PC-9 (cell line): ENCODE measurements at regions not wholly inside any gene's neighbourhood (a gene's known extent, or its start where the extent isn't known, plus 50 kb on each side); places are given as distances from the start of the nearest gene placed in this dataset.
A peak's percentile ranks its signal among the peaks of the same experiment; 100 is the strongest.

Source experiments
- BruUV-seq: library from RNA; stranded (reverse); fragments of 400-500 nt; replicated peaks from 2 replicates; lab custom pipeline; 2021; lab: Mats Ljungman, UMichigan
- CTCF ChIA-PET: fragments of 300-600 bp; sonication (Branson Sonifier 250); formaldehyde crosslinking; loops from one replicate; lab custom pipeline; 2022; ENCODE audit warnings: antibody characterized with exemption; lab: Charles Lee
- POLR2A ChIA-PET: fragments of 300-600 bp; sonication (Branson Sonifier 250); formaldehyde crosslinking; loops from one replicate; lab custom pipeline; 2022; ENCODE audit warnings: antibody characterized with exemption; ENCODE audit not compliant: unreplicated experiment; lab: Charles Lee
- DNase-seq, 2 experiments: peaks; one replicate each; pipeline versions ENCODE4 v3.0.0 to v3.0.0-alpha.2; 2015 to 2022; ENCODE audit warnings: mixed read lengths in 1 of 2
- H2AFZ ChIP-seq: fragments of 200-600 bp; sonication (generic); 2 replicates; pipeline ENCODE4 v1.8.1; 2017; ENCODE audit warnings: antibody characterized with exemption
- H3F3A ChIP-seq: fragments of 200-600 bp; sonication (generic); 2 replicates; pipeline ENCODE4 v1.8.1; 2017; ENCODE audit warnings: antibody characterized with exemption, mild to moderate bottlenecking, low read depth; ENCODE audit not compliant: insufficient read depth
- H3K27ac ChIP-seq: fragments of 200-600 bp; sonication (generic); 2 replicates; pipeline ENCODE4 v1.6.1; 2016; ENCODE audit warnings: mixed run types
- H3K27me3 ChIP-seq: fragments of 200-600 bp; sonication (generic); 2 replicates; pipeline ENCODE4 v1.6.1; 2016; ENCODE audit warnings: low read depth, mixed run types; ENCODE audit not compliant: insufficient read depth
- H3K36me3 ChIP-seq: fragments of 200-600 bp; sonication (generic); 2 replicates; pipeline ENCODE4 v1.6.1; 2016; ENCODE audit warnings: low read depth, mixed run types
- H3K4me1 ChIP-seq: fragments of 200-600 bp; sonication (generic); replicated peaks from 2 replicates; pipeline ENCODE4 v1.6.1; 2016; ENCODE audit warnings: mixed run types; ENCODE audit not compliant: insufficient read depth
- H3K4me2 ChIP-seq: fragments of 200-600 bp; sonication (generic); 2 replicates; pipeline ENCODE4 v1.6.1; 2017; ENCODE audit warnings: mixed run types
- H3K4me3 ChIP-seq: fragments of 200-600 bp; sonication (generic); 2 replicates; pipeline ENCODE4 v1.6.1; 2016; ENCODE audit warnings: mixed run types
- H3K79me2 ChIP-seq: fragments of 200-600 bp; sonication (generic); 2 replicates; pipeline ENCODE4 v1.6.1; 2017; ENCODE audit warnings: low read depth, mixed run types
- H3K9me2 ChIP-seq: fragments of 200-600 bp; sonication (generic); 2 replicates; pipeline ENCODE4 v1.8.1; 2017; ENCODE audit warnings: mild to moderate bottlenecking; ENCODE audit not compliant: insufficient read depth
- H3K9me3 ChIP-seq: fragments of 200-600 bp; sonication (generic); 2 replicates; pipeline ENCODE4 v1.8.1; 2016; ENCODE audit warnings: low read depth; ENCODE audit not compliant: insufficient read depth
- H4K20me1 ChIP-seq: fragments of 200-600 bp; sonication (generic); 2 replicates; pipeline ENCODE4 v1.8.1; 2017; ENCODE audit not compliant: insufficient read depth
- CTCF ChIP-seq: fragments of 200-600 bp; sonication (generic); conservative IDR thresholded peaks from 2 replicates; pipeline ENCODE4 v1.6.1; 2017; ENCODE audit warnings: mixed run types, antibody characterized with exemption, mild to moderate bottlenecking, moderate library complexity
- EZH2 ChIP-seq: fragments of 200-600 bp; sonication (generic); IDR thresholded peaks from 2 replicates; pipeline ENCODE4 v1.8.0; 2017; ENCODE audit warnings: antibody characterized with exemption, low read depth
- intact Hi-C: fragments of 100-400 bp; cut with micrococcal nuclease; formaldehyde crosslinking; loops from one replicate; pipeline ENCODE4 v1.10.0; 2022; ENCODE audit not compliant: unreplicated experiment

- peak in 1 of 2 experiments; percentile 64 for DNase-seq
- no peaks in the 10 kb centered on the region for H3K4me1 ChIP-seq
- H3K27ac ChIP-seq: no peak overlapping the region
- H3K36me3 ChIP-seq: no peaks in the 10 kb centered on the region
- TF ChIP-seq CTCF (peak; percentile 88), EZH2 (no peak)
- H3K79me2 ChIP-seq: no peaks in the 10 kb centered on the region
- H3K9me3 ChIP-seq: no peaks in the 10 kb centered on the region
- CTCF ChIA-PET: interaction anchor here (0.6 to 1.2 kb wide), 4 partner anchors 9 to 1542 kb away, joined by 3 to 11 read pairs (median 4); no protein-coding TSS in a partner anchor
- no peaks in the 10 kb centered on the region for H3F3A ChIP-seq
- H3K9me2 ChIP-seq: no peaks in the 10 kb centered on the region
- H3K27me3 ChIP-seq: peaks cover 82% of the 10 kb centered on the region
- no peak overlapping the region for H3K4me3 ChIP-seq
- POLR2A ChIA-PET: no interaction called here
- peak overlapping the region; percentile 21 for H3K4me2 ChIP-seq
- intact Hi-C loops: loop anchor here (5.0 to 10.0 kb wide), 2 partner anchors 815 to 1193 kb away; no protein-coding TSS in a partner anchor
- BruUV-seq: no TSS peak
- H2AFZ ChIP-seq: peak overlapping the region; percentile 30; the same call in 1 of the 2 replicates
- H4K20me1 ChIP-seq: 0 out of 2 replicates have a peak, but pooled peaks cover 3% of the 10 kb centered on the region
These were observed 53.9 kb downstream of the OTOR start for GRCh38 chr20:16801919-16802651.

GRCh38 chr20:16802652-16802935, 54.4 kb downstream of the OTOR start:
- H3K27me3 ChIP-seq: peaks cover 82% of the 10 kb centered on the region
- no peaks in the 10 kb centered on the region for H3K79me2 ChIP-seq
- BruUV-seq: no TSS peak
- H3K9me2 ChIP-seq: no peaks in the 10 kb centered on the region
- TF ChIP-seq CTCF: no peak
- TF ChIP-seq EZH2: no peak
- H3K4me2 ChIP-seq: no peak overlapping the region
- intact Hi-C loops: loop anchor here (5.0 to 10.0 kb wide), 2 partner anchors 815 to 1192 kb away; no protein-coding TSS in a partner anchor
- no peaks in the 10 kb centered on the region for H3K4me1 ChIP-seq
- DNase-seq: no peak
- no peaks in the 10 kb centered on the region for H3K9me3 ChIP-seq
- POLR2A ChIA-PET: no interaction called here
- no peak overlapping the region for H3K4me3 ChIP-seq
- CTCF ChIA-PET: interaction anchor here (1.0 to 1.2 kb wide), 2 partner anchors 9 to 19 kb away, joined by 3 to 4 read pairs; no protein-coding TSS in a partner anchor
- H3F3A ChIP-seq: no peaks in the 10 kb centered on the region
- H3K36me3 ChIP-seq: no peaks in the 10 kb centered on the region
- no peak overlapping the region for H2AFZ ChIP-seq
- no peak overlapping the region for H3K27ac ChIP-seq
- H4K20me1 ChIP-seq: 0 out of 2 replicates have a peak, but pooled peaks cover 3% of the 10 kb centered on the region

GRCh38 chr20:16803965-16804792, 56.0 kb downstream of the OTOR start:
- Histone ChIP-seq H3K4me2 (no peak overlapping the region), H3K36me3 (no peaks in the 10 kb centered on the region), H2AFZ (no peak overlapping the region), H3K9me2 (no peaks in the 10 kb centered on the region), H3K9me3 (no peaks in the 10 kb centered on the region), H3K4me3 (no peak overlapping the region), H3K79me2 (no peaks in the 10 kb centered on the region), H3K27me3 (peaks cover 80% of the 10 kb centered on the region), H3K27ac (no peak overlapping the region), H3K4me1 (no peaks in the 10 kb centered on the region), H4K20me1 (0 out of 2 replicates have a peak, but pooled peaks cover 3% of the 10 kb centered on the region), H3F3A (no peaks in the 10 kb centered on the region)
- no TSS peak for BruUV-seq
- POLR2A ChIA-PET: no interaction called here
- intact Hi-C loops: loop anchor here (1.0 to 10.0 kb wide), 4 partner anchors 17 to 1191 kb away; no protein-coding TSS in a partner anchor
- TF ChIP-seq EZH2: no peak
- TF ChIP-seq CTCF: peak; percentile 94
- CTCF ChIA-PET: interaction anchor here (0.6 to 1.1 kb wide), 4 partner anchors 17 to 627 kb away, joined by 4 to 10 read pairs (median 4); no protein-coding TSS in a partner anchor
- DNase-seq: peak in 1 of 2 experiments; percentile 62
